ENCODE measurements at regions not wholly inside any gene's neighbourhood (a gene's known extent, or its start where the extent isn't known, plus 50 kb on each side); places are given as distances from the start of the nearest gene placed in this dataset.

DNA sequence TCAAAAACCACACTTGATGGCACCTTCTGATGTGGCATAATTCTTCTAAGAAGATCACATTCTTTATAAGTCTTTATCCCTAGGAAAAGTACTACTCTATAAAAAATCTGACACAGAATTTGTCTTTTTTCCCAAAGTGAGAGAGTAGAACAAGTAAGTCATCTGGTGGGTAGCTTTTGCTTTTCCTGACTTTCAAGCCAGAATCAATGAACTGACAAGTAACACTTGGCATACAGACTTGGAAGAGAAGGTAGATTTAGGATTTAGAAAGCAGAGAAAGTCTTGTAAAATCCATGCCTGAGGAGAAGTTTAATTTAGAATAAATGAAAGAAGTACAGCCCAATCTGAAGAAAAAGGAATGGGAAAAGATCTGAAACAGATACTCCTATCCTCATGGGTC, 66.6 kb upstream of the TUSC7 start:
- DNase-seq, result no peak

GRCh38 chr3:116647996-116648395, 61.6 kb upstream of the TUSC7 start:
- DNase-seq, result no peak

Measured in fibroblast of skin of right biceps (primary cell).